Activated CD8-positive, alpha-beta T cell treated with anti-CD3 and anti-CD28 coated beads, Interleukin-2, amount 10 ng/mL, durations not matched to agents 7 days and 5 days (primary cell): ENCODE measurements at regions not wholly inside any gene's neighbourhood (a gene's known extent, or its start where the extent isn't known, plus 50 kb on each side); places are given as distances from the start of the nearest gene placed in this dataset.

ENCODE experiments used
- ATAC-seq: fragments of 150-1000 bp; cut with Tn5 transposase; one replicate; pipeline ENCODE4 v1.10.0; 2021; ENCODE audit warnings: moderate library complexity
- CTCF ChIA-PET: fragments of 350-600 bp; sonication (Branson Sonifier 250); formaldehyde crosslinking; loops from one replicate; lab custom pipeline; 2021; ENCODE audit warnings: antibody characterized with exemption; lab: Charles Lee
- POLR2A ChIA-PET: fragments of 350-600 bp; sonication (Branson Sonifier 250); formaldehyde crosslinking; loops from one replicate; lab custom pipeline; 2021; ENCODE audit warnings: antibody characterized with exemption; lab: Charles Lee
- DNase-seq: peaks from one replicate; pipeline ENCODE4 v3.0.0-alpha.2; 2020
- H3K27ac Mint-ChIP-seq: one replicate; pipeline ENCODE4 v1.8.0; 2021; ENCODE audit warnings: mild to moderate bottlenecking, mixed read lengths
- H3K27me3 Mint-ChIP-seq: one replicate; pipeline ENCODE4 v1.8.0; 2021; ENCODE audit warnings: low read depth, mixed read lengths
- H3K36me3 Mint-ChIP-seq: one replicate; pipeline ENCODE4 v1.8.0; 2021; ENCODE audit warnings: low read depth, mixed read lengths
- H3K4me1 Mint-ChIP-seq: one replicate; pipeline ENCODE4 v1.8.0; 2021; ENCODE audit warnings: low read depth, mixed read lengths
- H3K4me3 Mint-ChIP-seq: one replicate; pipeline ENCODE4 v1.8.0; 2021; ENCODE audit warnings: mild to moderate bottlenecking, mixed read lengths
- H3K9me3 Mint-ChIP-seq: one replicate; pipeline ENCODE4 v1.8.0; 2022; ENCODE audit warnings: mixed read lengths; ENCODE audit not compliant: insufficient read depth

DNA sequence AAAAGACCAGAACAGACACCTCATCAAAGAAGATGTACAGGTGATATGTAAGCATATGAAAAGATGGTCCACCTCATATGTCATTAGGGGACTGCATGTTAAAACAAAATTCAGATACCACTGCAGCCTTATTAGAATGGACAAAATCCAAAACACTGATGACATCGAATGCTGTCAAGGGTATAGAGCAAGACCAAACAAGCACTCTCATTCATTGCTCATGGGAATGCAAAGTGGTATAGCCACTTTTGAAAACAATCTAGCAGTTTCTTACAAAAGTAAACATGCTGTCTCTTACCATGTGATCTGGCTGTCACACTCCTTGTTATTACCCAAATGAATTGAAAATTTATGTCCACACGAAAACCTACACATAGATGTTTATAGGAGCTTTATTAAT lies 426.6 kb upstream of the ESRRG start:
- Mint-ChIP-seq H3K36me3 (no peaks in the 10 kb centered on the region), H3K27me3 (no peaks in the 10 kb centered on the region), H3K4me1 (no peaks in the 10 kb centered on the region), H3K4me3 (no peak overlapping the region), H3K27ac (no peak overlapping the region), H3K9me3 (no peaks in the 10 kb centered on the region)
- DNase-seq (no peak), ATAC-seq (no peak)
- POLR2A ChIA-PET, result no interaction called here
- CTCF ChIA-PET, result no interaction called here

DNA sequence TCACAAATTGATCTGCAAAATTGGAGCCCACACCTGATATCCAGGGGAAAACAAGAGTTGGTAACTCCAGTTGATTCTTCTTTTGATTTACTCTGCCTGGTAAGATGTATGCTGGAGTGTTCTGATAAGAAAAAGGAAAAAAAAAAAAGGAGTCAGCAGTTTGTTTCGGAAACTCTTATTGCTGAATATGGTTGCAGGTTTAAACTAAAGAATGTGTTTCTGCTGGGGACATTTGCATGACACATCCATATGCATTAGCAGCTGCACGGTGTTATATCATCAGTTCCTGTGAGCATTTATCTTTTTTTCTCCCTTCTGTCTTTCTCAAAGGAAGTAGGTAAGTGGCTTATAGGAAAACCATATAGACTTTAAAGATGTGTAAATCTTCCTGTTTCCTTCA lies 418.5 kb upstream of the ESRRG start:
- Mint-ChIP-seq H3K27me3 (peaks cover 34% of the 10 kb centered on the region), H3K4me3 (no peak overlapping the region), H3K4me1 (no peaks in the 10 kb centered on the region), H3K36me3 (peaks cover 7% of the 10 kb centered on the region), H3K27ac (no peak overlapping the region), H3K9me3 (peaks cover 6% of the 10 kb centered on the region)
- ATAC-seq, result no peak
- DNase-seq, result no peak
- ChIA-PET CTCF (no interaction called here), POLR2A (interaction anchor here (0.6 kb wide), 1 partner anchor 10 kb away, joined by 3 read pairs; no protein-coding TSS in a partner anchor)

DNA sequence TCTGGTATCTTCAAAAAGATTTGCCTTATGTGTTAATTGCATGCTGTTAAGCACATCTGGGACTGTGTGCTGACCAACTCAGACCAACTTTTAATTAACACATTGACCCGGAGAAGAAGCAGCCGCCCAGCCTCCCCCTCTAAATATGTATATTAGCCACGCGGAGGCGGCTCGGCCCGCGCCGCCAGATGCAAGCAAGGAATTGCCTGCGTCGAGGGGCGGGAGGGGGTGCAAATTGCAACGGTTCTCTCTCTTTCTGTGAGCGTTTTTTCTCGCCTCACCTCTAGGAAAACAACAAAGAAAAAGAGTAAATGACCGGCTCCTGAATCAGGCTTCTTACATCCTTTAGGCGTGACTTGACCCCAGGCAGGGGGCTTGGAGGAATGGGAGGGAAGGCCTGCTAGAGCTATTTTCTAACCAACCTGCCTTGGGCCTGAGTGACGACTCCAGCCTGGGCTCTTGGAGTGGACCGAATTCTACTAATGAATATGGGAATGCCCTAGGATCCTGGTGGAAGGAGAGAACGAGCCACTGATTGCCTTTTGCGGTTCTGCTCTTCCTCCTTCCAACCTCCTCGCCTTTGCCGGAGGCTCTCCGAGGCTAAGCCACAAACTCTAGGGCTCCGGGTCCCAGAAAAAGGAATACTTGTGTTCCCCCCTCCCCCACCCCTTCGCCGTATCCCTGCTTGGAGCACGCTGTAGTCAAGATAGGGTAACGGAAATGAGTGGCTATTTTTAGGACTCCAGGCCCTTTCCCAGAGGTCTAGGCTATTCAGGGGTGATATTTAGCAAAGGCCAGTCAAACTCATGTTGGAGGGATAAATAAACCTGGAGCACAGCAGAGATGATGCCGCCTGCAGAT lies 417.0 kb upstream of the ESRRG start:
- CTCF ChIA-PET, result no interaction called here

GRCh38 chr1:217139513-217139912 lies 416.3 kb upstream of the ESRRG start:
- H3K9me3 Mint-ChIP-seq, result peaks cover 10% of the 10 kb centered on the region
- H3K4me1 Mint-ChIP-seq, result peaks cover 10% of the 10 kb centered on the region
- peaks cover 54% of the 10 kb centered on the region for H3K27me3 Mint-ChIP-seq
- H3K36me3 Mint-ChIP-seq, result peaks cover 7% of the 10 kb centered on the region
- H3K27ac Mint-ChIP-seq, result no peak overlapping the region
- H3K4me3 Mint-ChIP-seq, result no peak overlapping the region
- CTCF ChIA-PET, result no interaction called here
- DNase-seq, result no peak
- POLR2A ChIA-PET, result no interaction called here
- no peak for ATAC-seq

More for the DNA sequence above, 417.0 kb upstream of the ESRRG start:
- DNase-seq, result no peak
- no peak overlapping the region for H3K27ac Mint-ChIP-seq
- peaks cover 10% of the 10 kb centered on the region for H3K9me3 Mint-ChIP-seq
- ATAC-seq, result no peak
- H3K4me3 Mint-ChIP-seq, result no peak overlapping the region
- POLR2A ChIA-PET, result no interaction called here
- peaks cover 47% of the 10 kb centered on the region for H3K27me3 Mint-ChIP-seq
- H3K36me3 Mint-ChIP-seq, result peaks cover 7% of the 10 kb centered on the region
- peaks cover 6% of the 10 kb centered on the region for H3K4me1 Mint-ChIP-seq

GRCh38 chr1:217138799-217139466 lies 415.7 kb upstream of the ESRRG start:
- no peak for DNase-seq
- Mint-ChIP-seq H3K4me3 (no peak overlapping the region), H3K27me3 (peaks cover 59% of the 10 kb centered on the region), H3K9me3 (peaks cover 10% of the 10 kb centered on the region), H3K36me3 (peaks cover 7% of the 10 kb centered on the region), H3K27ac (no peak overlapping the region), H3K4me1 (peaks cover 10% of the 10 kb centered on the region)
- POLR2A ChIA-PET, result interaction anchor here (0.7 kb wide), 1 partner anchor 11 kb away, joined by 3 read pairs; no protein-coding TSS in a partner anchor
- ATAC-seq, result no peak
- CTCF ChIA-PET, result no interaction called here

- Mint-ChIP-seq H3K36me3 (peaks cover 7% of the 10 kb centered on the region), H3K4me1 (peaks cover 10% of the 10 kb centered on the region), H3K27ac (no peak overlapping the region), H3K4me3 (no peak overlapping the region), H3K9me3 (peaks cover 10% of the 10 kb centered on the region), H3K27me3 (peaks cover 64% of the 10 kb centered on the region)
- DNase-seq, result no peak
- ChIA-PET POLR2A (interaction anchor here (0.7 kb wide), 1 partner anchor 10 kb away, joined by 3 read pairs; no protein-coding TSS in a partner anchor), CTCF (no interaction called here)
- ATAC-seq, result no peak
Observed at GRCh38 chr1:217138173-217138765, 415.0 kb upstream of the ESRRG start.

DNA sequence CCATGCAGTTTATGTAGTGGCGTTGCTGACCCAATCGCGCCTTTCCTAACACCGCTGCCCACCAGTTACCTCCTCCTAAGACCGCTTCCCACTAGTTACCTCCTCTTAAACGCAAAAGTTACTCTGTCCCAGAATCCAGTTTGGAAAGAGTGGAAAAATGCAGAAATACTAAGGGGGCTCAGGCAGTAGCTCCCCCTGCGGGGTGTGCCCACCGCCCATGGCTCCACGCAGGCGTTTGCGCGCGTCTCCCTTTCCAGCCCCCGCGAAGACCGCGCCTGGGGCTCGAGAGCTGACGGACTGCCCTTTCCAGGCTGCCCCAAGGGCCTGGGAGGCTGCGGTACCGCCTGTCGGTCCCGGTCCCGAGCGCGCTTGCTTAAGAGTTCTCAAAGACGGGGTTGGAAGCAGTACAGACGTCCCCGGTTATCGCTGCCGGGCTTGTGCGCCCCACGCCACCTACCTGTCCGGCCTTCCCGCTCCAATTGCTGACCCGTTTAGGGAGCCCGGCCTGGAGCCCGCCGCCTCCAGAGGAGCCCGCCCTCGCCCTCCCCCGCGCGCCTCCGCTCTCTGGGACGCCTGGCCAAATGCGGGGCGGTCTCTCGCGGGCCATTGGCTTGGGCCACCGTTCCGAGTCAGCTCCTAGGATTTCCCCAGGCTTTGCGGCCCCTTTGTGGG lies 414.1 kb upstream of the ESRRG start:
- H3K27ac Mint-ChIP-seq, result no peak overlapping the region
- no peak for DNase-seq
- CTCF ChIA-PET, result no interaction called here
- ATAC-seq, result no peak
- peaks cover 10% of the 10 kb centered on the region for H3K9me3 Mint-ChIP-seq
- peaks cover 7% of the 10 kb centered on the region for H3K36me3 Mint-ChIP-seq
- peaks cover 71% of the 10 kb centered on the region for H3K27me3 Mint-ChIP-seq
- no peak overlapping the region for H3K4me3 Mint-ChIP-seq
- POLR2A ChIA-PET, result no interaction called here
- H3K4me1 Mint-ChIP-seq, result peaks cover 10% of the 10 kb centered on the region

GRCh38 chr1:217136895-217137205 lies 413.6 kb upstream of the ESRRG start:
- peaks cover 10% of the 10 kb centered on the region for H3K9me3 Mint-ChIP-seq
- ChIA-PET CTCF (no interaction called here), POLR2A (no interaction called here)
- DNase-seq (no peak), ATAC-seq (no peak)
- H3K4me3 Mint-ChIP-seq, result no peak overlapping the region
- H3K27ac Mint-ChIP-seq, result peak overlapping the region; percentile 30
- H3K36me3 Mint-ChIP-seq, result peaks cover 7% of the 10 kb centered on the region
- H3K27me3 Mint-ChIP-seq, result peaks cover 71% of the 10 kb centered on the region
- H3K4me1 Mint-ChIP-seq, result peaks cover 10% of the 10 kb centered on the region

DNA sequence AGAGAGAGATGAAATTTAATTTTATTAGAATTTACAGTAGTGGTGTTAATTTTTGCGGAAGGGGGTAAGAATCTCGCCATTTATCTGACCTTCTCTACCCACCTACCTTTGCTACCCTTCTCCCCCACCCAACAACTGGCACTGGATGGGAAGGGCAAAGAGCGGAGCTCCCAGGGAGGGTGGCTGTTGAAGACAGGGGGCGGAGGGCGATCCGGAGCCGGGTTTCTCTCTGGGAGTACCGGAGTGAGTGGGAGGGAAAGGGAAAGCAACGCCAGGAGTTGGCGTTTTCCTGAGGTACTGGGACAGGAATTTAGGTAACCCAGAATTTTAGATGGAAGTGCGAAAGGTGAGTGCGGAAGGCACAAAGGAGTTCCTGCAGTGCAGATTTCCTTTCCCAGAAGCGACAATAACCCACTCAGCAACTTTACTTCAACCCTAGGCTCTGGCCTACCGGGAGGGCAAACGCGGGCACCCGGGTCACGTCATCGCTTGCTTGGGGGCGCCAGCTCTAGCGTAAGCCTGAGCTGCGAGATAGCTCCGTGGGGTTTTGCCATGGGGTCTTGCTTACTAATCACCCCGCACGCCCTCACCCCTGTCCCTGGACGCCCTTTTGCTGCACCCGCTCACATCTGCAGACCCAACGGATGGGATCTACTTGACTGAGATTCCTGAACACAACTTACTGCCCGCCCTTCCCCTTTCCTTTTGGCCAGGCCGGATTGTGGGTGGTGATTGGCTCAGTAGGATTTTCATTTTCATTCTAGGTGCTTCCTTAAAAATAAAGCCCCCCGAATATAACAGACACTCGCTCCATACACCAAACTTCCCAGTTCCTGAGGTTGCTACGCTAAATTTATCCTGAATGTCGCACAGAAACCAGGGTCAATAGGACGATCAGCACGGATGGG lies 413.0 kb upstream of the ESRRG start:
- Mint-ChIP-seq H3K4me3 (no peak overlapping the region), H3K9me3 (peaks cover 10% of the 10 kb centered on the region), H3K27ac (peak overlapping the region; percentile 30), H3K4me1 (peaks cover 10% of the 10 kb centered on the region), H3K27me3 (peaks cover 70% of the 10 kb centered on the region), H3K36me3 (peaks cover 7% of the 10 kb centered on the region)
- CTCF ChIA-PET, result interaction anchor here (0.6 kb wide), 1 partner anchor 11 kb away, joined by 3 read pairs; no protein-coding TSS in a partner anchor
- ATAC-seq (no peak), DNase-seq (no peak)
- POLR2A ChIA-PET, result no interaction called here

DNA sequence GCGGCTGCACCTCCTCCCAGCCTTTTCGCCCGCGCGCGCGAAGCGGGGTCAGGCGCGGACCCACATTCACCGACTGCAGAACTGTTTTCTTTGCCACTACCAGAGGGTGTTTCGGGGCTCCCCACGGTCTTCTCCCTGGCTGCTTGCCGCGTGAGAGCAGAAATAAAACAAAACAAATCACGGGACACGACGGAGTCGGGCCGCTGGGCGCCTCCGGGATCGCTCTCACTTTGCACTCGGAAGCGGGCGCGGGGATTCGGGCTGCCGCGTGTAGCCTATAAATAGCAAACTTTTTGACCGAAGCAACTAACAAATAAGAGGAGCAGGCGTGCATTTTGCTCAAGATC lies 412.3 kb upstream of the ESRRG start:
- Mint-ChIP-seq H3K27ac (no peak overlapping the region), H3K9me3 (peaks cover 10% of the 10 kb centered on the region), H3K4me3 (peak overlapping the region; percentile 34), H3K36me3 (peaks cover 7% of the 10 kb centered on the region), H3K4me1 (peaks cover 10% of the 10 kb centered on the region), H3K27me3 (peaks cover 63% of the 10 kb centered on the region)
- ATAC-seq, result no peak
- no peak for DNase-seq
- POLR2A ChIA-PET, result no interaction called here
- CTCF ChIA-PET, result no interaction called here
